HG03378 (cell line): ENCODE measurements at regions not wholly inside any gene's neighbourhood (a gene's known extent, or its start where the extent isn't known, plus 50 kb on each side); places are given as distances from the start of the nearest gene placed in this dataset.

ENCODE experiments used
- ATAC-seq: cut with Tn5 transposase; IDR thresholded peaks from one replicate; pipeline ENCODE4 v1.9.1; 2021; ENCODE audit warnings: mild to moderate bottlenecking, moderate library complexity; ENCODE audit not compliant: unreplicated experiment

DNA sequence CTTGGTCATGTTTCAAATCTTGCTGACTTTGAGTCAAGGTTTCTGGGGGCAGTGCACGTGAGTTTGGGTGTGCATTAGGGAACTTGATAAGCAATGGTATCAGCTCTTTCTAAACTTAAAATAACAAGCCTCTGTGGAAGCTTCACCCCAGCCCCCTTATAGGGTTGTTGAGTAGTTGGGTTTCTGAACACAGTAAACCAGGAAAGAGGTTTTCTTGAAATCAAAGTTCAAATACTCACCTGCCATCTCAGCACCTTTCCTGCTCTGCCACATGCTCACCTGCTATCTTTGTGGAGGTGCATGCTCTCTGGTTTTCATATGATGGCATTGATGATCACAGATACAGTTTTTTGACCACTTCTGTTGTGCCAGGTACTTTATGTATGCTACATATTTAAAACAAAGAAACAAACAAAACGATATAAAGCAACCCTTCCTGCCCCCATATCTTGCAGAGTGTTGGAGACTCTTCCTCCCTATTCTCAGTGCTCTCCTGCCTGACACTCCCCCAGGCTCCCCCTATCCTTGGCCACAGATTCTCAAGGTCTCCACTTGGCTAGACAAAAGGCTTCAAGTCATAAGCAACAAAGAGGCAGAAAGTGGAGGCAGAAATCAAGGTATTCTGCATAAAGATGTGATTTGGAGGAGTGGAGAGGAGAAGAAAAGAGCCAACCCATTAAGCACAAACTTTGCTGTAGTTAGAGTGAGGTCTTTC lies 360.6 kb downstream of the CYRIA start:
- no peak for ATAC-seq

DNA sequence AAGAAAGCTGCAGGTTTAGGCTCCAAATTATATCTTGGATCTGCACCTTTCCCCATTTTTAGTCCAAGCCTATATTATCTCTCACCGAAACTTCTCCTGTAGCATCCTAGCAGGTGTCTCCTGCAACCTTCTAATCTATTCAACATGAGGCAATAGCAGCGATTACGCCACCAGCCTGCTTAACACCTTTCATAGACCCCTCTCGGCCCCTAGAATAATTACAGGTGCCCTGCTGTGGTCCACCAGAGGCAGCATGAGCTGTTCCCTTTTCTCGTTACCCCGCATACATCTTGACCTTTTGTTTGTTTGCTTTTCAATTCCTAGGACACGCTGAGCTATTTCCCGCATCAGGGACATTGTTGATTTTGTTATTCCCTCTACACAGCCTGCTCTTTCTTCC lies 361.9 kb downstream of the CYRIA start:
- ATAC-seq: no peak

DNA sequence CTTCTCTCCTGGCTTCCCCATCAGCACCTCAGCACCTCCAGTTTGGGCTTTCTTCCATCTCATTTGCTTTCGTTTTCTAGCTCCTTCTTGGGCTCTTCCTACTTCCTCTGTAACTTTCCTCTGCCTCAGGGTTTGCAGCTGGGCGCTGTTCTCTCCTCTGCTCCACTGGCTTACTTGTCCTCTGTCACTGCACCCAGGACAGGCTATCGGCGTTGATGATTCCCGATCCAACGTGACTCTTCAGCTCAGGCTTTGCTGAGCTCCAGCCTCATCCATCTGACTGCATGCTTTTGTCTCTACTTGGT lies 362.4 kb downstream of the CYRIA start:
- no peak for ATAC-seq

DNA sequence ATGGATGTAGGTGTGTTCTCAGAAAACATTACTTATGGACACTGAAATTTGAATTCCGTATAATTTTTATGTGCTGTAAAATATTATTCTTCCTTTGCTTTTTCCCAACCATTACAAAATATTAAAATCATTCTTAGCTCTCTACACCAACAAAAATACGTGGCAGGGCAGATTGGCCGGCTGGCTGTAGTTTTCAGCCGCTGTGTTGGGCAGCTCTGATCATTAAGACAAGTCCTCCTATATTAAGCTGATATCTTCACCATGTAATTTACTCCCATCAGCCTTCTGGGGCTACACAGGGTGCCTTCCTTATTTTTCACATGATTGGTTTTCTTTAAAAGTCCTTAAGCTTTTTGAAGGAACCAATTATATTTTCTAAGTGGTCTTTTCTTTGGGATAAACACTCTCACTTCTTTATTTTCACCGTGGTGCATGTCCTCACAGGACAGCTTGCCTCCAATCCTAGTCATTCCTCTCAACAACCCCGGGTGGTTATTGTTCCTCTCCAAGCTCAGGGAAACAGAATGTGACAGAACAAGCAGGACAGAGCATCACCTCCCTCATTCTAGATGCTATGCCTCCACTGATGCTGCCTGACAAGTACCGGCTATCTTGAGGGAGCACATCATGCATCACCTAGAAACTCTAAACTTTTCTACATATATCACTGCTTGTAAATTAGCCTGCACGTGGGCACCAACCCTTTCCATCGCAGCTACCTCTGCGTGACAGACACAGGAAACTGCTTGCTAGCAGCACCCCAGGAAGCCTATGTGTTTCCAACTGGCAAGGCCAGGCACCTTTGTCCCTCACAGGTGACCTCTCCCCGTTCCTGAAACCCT lies 362.3 kb downstream of the MYCN start:
- no peak for ATAC-seq

DNA sequence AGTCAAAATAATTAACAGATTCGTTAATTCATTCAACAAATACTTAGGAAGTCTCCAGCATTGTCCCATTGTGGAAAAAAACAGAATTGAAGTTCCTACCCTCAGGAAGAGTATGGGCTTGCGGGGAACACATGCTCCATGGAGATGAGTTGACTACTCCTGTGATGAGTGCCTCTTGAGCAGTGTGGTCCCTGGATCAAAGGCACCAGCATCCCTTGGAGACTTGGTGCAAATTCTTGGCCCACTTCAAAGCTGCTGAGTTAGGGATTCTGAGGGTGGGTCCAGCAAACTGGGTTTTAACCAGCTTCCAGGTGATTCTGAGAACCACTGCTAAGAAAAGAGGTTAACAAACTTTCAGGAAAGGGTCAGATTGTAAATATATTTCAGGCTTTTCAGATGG lies 361.6 kb downstream of the MYCN start:
- ATAC-seq: no peak

DNA sequence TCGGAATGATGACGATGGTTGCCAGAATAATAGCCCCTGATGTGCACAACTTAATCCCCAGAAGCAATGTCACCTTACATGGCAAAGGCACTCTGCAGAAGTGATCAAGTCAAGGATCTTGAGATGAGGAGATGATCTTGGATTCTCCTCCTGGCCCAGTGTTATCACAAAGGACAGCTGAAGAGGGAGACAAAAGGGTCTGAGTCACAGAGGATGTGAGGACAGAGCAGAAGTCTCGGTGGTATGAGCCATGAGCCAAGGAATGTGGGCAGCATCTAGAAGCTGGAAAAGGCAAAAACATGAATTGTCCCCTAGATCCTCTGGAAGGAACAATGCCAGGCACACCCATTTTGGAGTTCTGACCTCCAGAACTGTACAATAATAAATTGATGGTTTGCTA lies 358.5 kb downstream of the MYCN start:
- ATAC-seq: no peak

DNA sequence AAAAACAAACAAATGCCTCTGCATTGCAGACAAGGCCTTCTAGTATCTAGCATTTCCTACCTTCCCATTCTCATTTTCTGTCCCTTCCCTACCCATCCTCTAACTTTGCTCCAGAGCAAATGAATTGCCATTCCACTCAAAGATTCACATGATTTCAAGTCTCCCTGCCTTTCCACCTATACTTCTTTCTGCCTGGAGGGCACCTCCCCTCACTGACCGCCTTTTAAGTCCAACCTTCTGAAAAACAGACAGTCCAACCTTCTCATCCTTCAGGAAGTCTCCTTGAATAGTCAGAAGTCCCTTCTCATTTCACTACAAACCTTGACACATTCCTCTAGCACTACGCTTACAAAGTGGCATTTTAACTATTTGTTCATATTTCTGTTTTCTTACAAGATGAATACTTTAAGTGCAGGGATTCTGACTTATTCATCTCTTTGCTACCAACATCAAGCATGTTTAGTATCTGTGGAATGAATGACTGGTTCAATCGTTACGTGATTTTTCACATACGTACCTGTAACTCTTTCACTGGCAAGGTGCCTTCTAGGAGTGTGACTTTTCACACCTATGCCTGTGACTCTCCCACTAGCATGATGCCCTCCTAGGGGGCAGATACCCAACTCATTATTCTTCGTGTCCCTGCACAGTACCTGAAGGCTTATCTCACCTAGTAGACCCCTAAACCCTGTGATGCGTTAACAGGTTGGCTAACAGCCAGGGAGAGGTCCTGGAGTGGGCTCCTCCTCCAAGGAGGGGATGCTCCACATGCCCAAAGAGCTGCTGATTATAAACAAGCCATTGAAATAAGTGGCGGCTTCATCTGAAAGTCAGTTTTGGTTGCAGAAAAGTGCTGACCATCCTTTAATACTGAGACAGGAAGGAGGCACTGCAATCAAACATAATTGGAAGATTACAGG lies 356.2 kb downstream of the MYCN start:
- ATAC-seq: no peak

DNA sequence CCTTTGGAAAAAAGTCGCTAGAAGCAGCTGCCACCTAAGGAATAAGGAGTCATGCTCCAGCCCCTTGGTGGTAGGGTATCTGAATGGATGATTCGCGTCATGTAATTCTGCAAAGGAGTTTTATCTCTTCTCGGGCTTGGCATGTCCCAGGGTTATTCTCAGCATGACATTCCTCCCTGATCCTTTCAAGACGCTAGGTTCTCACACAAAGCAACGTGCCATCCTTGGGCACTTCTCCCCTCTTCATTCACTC lies 355.6 kb downstream of the MYCN start:
- ATAC-seq: no peak

DNA sequence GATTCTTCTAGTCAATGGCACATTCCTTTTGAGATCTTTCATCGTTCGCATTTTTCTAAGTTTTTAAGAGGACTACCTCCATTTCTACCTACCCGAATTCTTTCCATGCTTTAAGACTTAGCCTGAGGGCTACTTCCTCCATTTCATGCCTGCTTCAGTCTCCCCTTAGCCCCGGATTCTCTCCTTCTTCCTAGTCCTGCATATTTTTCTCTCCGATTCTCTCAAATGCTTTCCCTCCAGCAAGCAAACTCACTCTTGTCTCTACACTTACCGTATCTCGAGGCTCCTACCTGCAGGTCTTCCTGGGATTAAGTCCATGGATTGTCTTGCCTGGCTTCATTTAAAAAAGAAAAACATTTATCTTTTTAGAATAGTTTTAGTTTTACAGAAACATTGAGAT lies 354.4 kb downstream of the MYCN start:
- no peak for ATAC-seq

DNA sequence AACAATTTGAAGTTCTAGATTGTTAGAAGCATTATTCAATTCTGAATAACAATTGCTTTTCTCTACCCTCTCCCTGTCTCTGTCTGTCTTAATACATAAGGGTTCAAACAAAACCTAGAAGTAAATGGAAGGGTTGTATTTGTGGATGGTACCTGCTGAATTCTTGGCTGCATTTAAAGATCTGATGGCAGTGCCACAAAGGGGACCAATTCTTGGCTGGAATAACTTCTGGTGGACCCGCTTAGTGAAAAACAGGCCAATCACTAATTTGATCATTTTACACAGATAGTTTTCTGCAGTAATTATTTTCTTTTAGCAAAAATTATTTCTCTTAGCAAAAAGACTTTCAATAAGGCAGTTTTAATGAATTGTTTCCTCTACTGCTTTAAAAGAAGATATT lies 353.5 kb downstream of the MYCN start:
- no peak for ATAC-seq

GRCh38 chr2:16293398-16293797 lies 353.0 kb downstream of the MYCN start:
- ATAC-seq: no peak

DNA sequence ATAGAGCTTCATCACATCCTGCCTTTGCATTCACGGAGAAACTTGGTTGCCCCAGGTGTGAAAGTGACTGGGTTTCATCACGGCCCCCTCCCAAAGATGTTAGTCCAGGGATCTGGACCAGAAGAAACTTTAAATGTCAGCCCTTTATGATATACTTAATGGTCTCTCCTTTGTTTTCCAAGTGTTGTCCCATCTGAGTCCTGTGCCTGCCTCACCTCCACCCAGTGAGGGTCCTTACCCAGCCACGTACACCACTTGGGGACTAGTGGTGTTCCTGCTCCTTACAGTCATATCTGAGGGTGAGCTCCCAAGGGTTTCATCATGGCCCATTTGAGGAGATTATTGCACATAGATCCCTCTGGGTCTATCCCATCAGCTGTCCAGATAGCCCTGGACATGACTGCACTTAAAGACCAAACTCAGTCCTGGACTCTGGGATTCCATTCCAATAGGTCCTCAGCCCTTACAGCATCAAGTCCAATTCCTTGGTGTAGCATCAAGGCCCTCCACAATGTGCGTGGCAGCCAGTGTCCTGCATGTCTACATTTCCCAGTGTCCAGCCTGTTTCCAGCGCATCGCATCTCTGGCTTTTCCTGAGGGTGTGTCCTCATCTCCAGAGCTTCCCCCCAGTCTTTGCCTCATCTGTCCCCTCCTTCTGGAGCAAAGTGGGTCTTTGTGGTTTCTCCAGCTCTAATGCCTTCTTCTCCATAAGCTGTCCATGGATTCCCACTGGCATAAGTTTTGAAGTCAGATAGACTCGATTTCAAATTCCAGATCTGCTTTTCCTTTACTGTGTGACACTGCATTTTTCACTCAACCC lies 351.6 kb downstream of the MYCN start:
- ATAC-seq: no peak

DNA sequence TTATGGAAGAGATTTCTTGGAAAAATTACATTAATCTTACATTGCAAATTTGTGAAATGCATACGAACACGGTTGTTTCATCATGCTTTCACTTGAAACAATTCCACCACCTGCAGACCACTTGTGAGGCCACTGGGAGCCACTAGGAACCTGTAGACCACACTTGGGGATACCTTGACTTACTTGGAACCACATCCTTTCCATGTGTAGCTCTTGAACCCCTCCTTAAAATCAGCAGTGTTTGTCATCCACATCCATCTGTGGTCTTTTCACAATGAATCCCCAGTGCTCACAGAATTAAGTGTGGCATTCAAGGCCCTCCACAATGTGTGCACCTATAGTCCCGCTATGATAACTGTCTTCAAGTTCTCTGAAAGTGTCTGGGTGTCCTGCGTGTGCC lies 350.9 kb downstream of the MYCN start:
- no peak for ATAC-seq

GRCh38 chr2:16290311-16291020 lies 350.1 kb downstream of the MYCN start:
- no peak for ATAC-seq

- ATAC-seq: no peak
These were observed 348.2 kb downstream of the MYCN start for GRCh38 chr2:16288371-16289112.

GRCh38 chr2:16287831-16288230 lies 347.5 kb downstream of the MYCN start:
- ATAC-seq: no peak

- ATAC-seq: no peak
These were observed 346.9 kb downstream of the MYCN start for GRCh38 chr2:16287281-16287680.

- ATAC-seq: no peak
These were observed 345.6 kb downstream of the MYCN start for GRCh38 chr2:16285813-16286510.
